ENCODE measurements at regions not wholly inside any gene's neighbourhood (a gene's known extent, or its start where the extent isn't known, plus 50 kb on each side); places are given as distances from the start of the nearest gene placed in this dataset.
A peak's percentile ranks its signal among the peaks of the same experiment; 100 is the strongest.
"Not testable (repeated sequence)": the region's sequence is repeated elsewhere in the genome, so short reads cannot be mapped to it uniquely, and the experiment has no call there.

DNA sequence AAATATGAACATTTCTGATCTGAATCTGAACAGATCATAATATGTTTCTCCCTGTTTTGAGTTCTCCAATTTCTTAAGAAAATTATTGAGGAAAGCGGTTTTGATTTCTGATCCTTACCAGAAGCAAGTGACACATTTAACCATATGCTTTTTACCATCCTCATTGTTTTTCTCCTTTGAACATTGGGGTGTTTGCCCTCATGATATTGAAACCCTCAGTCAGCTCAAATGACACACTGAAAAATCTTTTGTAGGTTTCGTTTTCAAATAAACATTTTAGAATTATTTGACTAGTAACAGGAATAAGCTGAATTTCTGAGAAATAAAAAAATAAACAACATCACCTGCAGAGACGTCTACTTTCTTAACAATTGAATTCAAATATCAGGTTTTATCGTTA is 252.1 kb downstream of the DOK5 start:
- H4K20me1 ChIP-seq: no peaks in the 10 kb centered on the region
- no peak for TF ChIP-seq Cebpa-rat (IDR thresholded peaks at IDR 0.05)
- H3K9ac ChIP-seq: no peak overlapping the region
- peaks cover 0 to 11% (median 2%) of the 10 kb centered on the region in 10 experiments; a peak in 9 of 20 replicates for H3K4me1 ChIP-seq
- H3K9me3 ChIP-seq (replicated peaks in 1 of 11): peaks cover 0 to 8% (median 0%) of the 10 kb centered on the region in 11 experiments; a peak in 4 of 22 replicates
- no peak overlapping the region for H3K27ac ChIP-seq
- no peaks in the 10 kb centered on the region for H3K27me3 ChIP-seq
- H3K4me2 ChIP-seq: peak overlapping the region in 2 of 11 experiments; percentile 32 to 40; a peak in 3 of 22 replicates
- no peak overlapping the region for H3K4me3 ChIP-seq
- H3K36me3 ChIP-seq: no peaks in the 10 kb centered on the region

DNA sequence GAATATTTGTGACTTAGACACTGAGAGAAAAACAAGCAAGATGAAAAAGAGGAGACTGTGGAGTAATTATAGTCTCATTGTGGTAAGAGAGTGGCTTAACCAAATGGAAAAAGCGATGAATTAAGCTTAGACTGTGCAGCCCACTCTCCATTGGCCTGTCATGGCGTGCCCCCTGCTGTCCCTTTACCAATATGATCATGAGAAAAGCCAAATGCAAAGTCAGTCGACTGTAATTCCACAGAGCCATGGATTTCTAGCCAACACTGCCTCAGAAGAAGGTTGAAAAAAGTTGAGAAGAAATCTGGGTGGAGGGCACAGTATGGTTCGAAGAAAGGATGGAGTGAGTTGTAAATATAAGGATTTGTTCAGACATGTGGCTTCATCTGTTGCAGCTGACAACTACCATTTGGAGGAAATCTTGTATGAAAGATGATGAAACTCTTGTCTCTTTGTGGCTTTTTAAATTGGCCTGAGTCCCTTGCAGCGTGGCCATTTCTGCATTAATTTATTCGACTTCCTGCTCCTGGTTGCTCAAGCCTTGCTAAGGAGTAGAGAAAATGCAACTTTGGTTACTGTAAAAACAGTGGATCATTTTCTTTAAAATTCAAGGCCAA is 251.4 kb downstream of the DOK5 start:
- Histone ChIP-seq H3K4me1 (peaks cover 0 to 11% (median 2%) of the 10 kb centered on the region in 10 experiments; a peak in 9 of 20 replicates), H3K4me2 (peak overlapping the region in 5 of 11 experiments; percentile 14 to 40 (median 25); a peak in 11 of 22 replicates), H3K27me3 (no peaks in the 10 kb centered on the region), H3K36me3 (no peaks in the 10 kb centered on the region), H3K9me3 (replicated peaks in 1 of 11) (peaks cover 0 to 8% (median 0%) of the 10 kb centered on the region in 11 experiments; a peak in 4 of 22 replicates), H4K20me1 (no peaks in the 10 kb centered on the region), H3K27ac (no peak overlapping the region), H3K4me3 (no peak overlapping the region), H3K9ac (no peak overlapping the region)
- TF ChIP-seq Cebpa-rat (IDR thresholded peaks at IDR 0.05): peak in 1 of 11 experiments; percentile 8; a peak in 1 of 22 replicates

DNA sequence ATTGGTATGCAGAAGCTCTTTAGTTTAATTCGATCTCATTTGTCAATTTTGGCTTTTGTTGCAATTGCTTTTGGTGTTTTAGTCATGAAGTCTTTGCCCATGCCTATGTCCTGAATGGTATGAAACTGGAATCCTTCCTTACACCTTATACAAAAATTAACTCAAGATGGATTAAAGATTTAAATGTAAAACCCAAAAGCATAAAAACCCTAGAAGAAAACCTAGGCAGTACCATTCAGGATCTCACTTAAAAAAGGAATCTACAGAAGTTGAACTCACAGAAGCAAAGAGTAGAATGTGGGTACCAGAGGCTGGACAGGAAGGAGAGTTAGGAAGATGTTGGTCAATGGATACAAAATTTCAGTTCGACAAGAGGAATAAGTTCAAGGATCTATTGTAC is 249.9 kb downstream of the DOK5 start:
- not testable (repeated sequence) for H3K4me2 ChIP-seq, H3K36me3 ChIP-seq, H4K20me1 ChIP-seq

DNA sequence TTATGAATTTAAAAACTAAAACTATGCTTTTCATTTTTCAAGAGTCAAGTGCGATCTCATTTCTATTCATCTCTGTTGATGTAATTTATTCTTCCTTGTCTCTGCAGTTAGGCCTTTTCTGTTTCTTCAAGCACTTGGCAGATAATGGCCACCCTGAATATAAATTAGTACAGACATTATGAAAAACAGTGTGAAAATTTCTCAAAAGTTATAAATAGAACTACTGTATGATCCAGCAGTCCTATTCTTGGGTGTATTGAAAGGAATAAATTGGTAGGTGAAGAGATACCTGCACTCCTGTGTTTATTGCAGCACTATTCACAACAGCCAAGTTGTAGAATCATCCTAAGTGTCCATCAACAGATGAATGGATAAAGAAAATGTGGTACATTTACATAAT is 248.3 kb downstream of the DOK5 start:
- no peak overlapping the region for H3K4me3 ChIP-seq
- no peak overlapping the region for H3K27ac ChIP-seq
- H3K4me2 ChIP-seq: no peak overlapping the region
- no peaks in the 10 kb centered on the region for H4K20me1 ChIP-seq
- H3K36me3 ChIP-seq: no peaks in the 10 kb centered on the region
- H3K4me1 ChIP-seq: peaks cover 0 to 11% (median 2%) of the 10 kb centered on the region in 10 experiments; a peak in 9 of 20 replicates
- peaks cover 0 to 8% (median 0%) of the 10 kb centered on the region in 11 experiments; a peak in 4 of 22 replicates for H3K9me3 ChIP-seq (replicated peaks in 1 of 11)
- no peak for TF ChIP-seq Cebpa-rat (IDR thresholded peaks at IDR 0.05)
- no peaks in the 10 kb centered on the region for H3K27me3 ChIP-seq
- no peak overlapping the region for H3K9ac ChIP-seq

More for the DNA sequence above, 249.9 kb downstream of the DOK5 start:
- H3K4me1 ChIP-seq: peaks cover 0 to 11% (median 2%) of the 10 kb centered on the region in 10 experiments; a peak in 9 of 20 replicates
- H3K9me3 ChIP-seq (replicated peaks in 1 of 11); H3K9ac ChIP-seq; H3K27ac ChIP-seq; H3K27me3 ChIP-seq; H3K4me3 ChIP-seq: not testable (repeated sequence)

DNA sequence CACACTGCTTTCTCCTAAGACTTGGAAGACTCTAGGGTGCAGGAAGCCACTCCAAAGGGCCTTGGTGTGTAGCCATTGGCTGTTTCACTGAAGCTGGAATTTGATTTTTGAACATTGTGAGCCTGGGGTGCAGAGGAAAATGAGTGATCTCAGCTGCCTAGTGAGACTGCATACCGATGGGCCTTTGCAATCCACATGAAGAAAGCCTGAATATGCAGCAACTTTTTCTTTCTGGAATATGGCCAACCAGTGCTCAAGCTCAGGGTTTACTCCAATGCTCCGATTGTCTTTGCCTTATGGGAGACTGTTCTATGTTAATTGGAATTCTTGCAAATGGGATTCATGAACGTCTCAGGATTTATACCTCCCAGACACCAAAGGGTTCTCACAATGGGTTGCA is 242.6 kb downstream of the DOK5 start:
- Histone ChIP-seq H3K4me3 (no peak overlapping the region), H3K9me3 (replicated peaks in 1 of 11) (peaks cover 0 to 6% (median 0%) of the 10 kb centered on the region in 11 experiments; a peak in 2 of 22 replicates), H4K20me1 (no peaks in the 10 kb centered on the region), H3K9ac (no peak overlapping the region), H3K36me3 (no peaks in the 10 kb centered on the region), H3K4me1 (no peaks in the 10 kb centered on the region), H3K27me3 (no peaks in the 10 kb centered on the region), H3K4me2 (no peak overlapping the region), H3K27ac (no peak overlapping the region)
- TF ChIP-seq Cebpa-rat (IDR thresholded peaks at IDR 0.05): no peak

GRCh38 chr20:54716790-54717189 is 241.4 kb downstream of the DOK5 start:
- no peak overlapping the region for H3K27ac ChIP-seq
- no peak overlapping the region for H3K4me3 ChIP-seq
- H3K36me3 ChIP-seq: no peaks in the 10 kb centered on the region
- H3K9me3 ChIP-seq (replicated peaks in 1 of 11): peaks cover 0 to 6% (median 0%) of the 10 kb centered on the region in 11 experiments; a peak in 2 of 22 replicates
- no peak for TF ChIP-seq Cebpa-rat (IDR thresholded peaks at IDR 0.05)
- H3K9ac ChIP-seq: no peak overlapping the region
- no peaks in the 10 kb centered on the region for H4K20me1 ChIP-seq
- H3K27me3 ChIP-seq: no peaks in the 10 kb centered on the region
- no peaks in the 10 kb centered on the region for H3K4me1 ChIP-seq
- no peak overlapping the region for H3K4me2 ChIP-seq

DNA sequence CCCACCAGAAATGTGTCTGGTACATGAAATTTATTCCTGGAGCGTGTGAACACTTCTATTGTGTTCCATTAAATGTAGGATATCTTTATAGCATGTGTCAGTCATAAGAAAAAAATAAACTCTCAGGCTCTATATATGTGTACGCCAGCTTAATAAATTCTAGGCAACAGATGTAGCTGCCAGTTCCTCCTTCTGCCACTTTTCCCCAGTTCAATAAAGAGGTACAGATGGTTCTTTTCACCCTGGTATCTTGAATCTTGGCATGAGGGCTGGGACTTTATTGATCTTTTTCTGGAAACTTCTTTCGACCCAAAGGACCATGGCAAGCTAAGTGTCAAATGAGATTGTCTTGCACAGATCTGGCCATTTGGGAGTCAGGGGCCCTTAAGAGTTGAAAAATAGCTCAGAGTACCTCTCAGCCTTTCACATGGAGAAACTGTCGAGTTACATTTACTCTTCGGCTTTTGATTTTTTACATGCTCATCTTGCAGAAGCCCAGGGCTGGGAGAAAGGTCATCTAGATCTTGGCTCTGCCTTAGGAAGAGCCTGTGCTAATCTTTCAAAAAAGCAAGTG is 240.9 kb downstream of the DOK5 start:
- Histone ChIP-seq H3K27ac (no peak overlapping the region), H3K9me3 (replicated peaks in 1 of 11) (peaks cover 0 to 6% (median 0%) of the 10 kb centered on the region in 11 experiments; a peak in 2 of 22 replicates), H3K4me1 (no peaks in the 10 kb centered on the region), H3K4me2 (no peak overlapping the region), H3K27me3 (no peaks in the 10 kb centered on the region), H3K36me3 (no peaks in the 10 kb centered on the region), H3K4me3 (no peak overlapping the region), H4K20me1 (no peaks in the 10 kb centered on the region), H3K9ac (no peak overlapping the region)
- TF ChIP-seq Cebpa-rat (IDR thresholded peaks at IDR 0.05): no peak

- Histone ChIP-seq H3K4me3 (no peak overlapping the region), H3K4me1 (no peaks in the 10 kb centered on the region), H3K27ac (no peak overlapping the region), H3K9me3 (replicated peaks in 1 of 11) (peaks cover 0 to 6% (median 0%) of the 10 kb centered on the region in 11 experiments; a peak in 2 of 22 replicates), H3K4me2 (no peak overlapping the region), H3K36me3 (no peaks in the 10 kb centered on the region), H3K9ac (no peak overlapping the region), H4K20me1 (no peaks in the 10 kb centered on the region), H3K27me3 (no peaks in the 10 kb centered on the region)
- no peak for TF ChIP-seq Cebpa-rat (IDR thresholded peaks at IDR 0.05)
Observed at GRCh38 chr20:54714817-54715216, 239.4 kb downstream of the DOK5 start.

- H3K9me3 ChIP-seq (replicated peaks in 1 of 11): peaks cover 0 to 6% (median 0%) of the 10 kb centered on the region in 11 experiments; a peak in 2 of 22 replicates
- no peaks in the 10 kb centered on the region for H3K36me3 ChIP-seq
- H4K20me1 ChIP-seq: no peaks in the 10 kb centered on the region
- H3K4me3 ChIP-seq: no peak overlapping the region
- no peaks in the 10 kb centered on the region for H3K27me3 ChIP-seq
- no peak for TF ChIP-seq Cebpa-rat (IDR thresholded peaks at IDR 0.05)
- no peak overlapping the region for H3K4me2 ChIP-seq
- H3K9ac ChIP-seq: no peak overlapping the region
- H3K4me1 ChIP-seq: no peaks in the 10 kb centered on the region
- H3K27ac ChIP-seq: no peak overlapping the region
Observed at GRCh38 chr20:54713727-54714126, 238.3 kb downstream of the DOK5 start.

DNA sequence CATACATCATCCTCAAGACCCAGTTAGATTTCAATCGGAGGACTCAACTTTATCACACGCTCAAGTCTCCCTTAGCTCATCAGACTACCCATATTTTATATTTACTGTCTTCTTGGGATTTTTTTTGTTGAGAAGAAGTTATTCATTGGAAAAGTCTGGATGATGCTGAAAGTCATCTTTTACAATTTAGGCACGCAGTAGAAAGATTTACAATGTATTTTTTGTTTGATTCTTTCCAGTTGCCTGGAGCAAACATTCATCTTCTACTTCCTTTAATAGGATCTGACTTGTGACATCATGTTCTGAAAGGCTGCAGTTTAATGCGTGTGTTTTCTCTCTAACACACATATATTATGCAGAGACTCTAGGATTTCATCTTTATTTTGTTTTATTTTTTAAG is 235.7 kb downstream of the DOK5 start:
- Histone ChIP-seq H3K36me3 (no peaks in the 10 kb centered on the region), H3K4me1 (no peaks in the 10 kb centered on the region), H3K27me3 (no peaks in the 10 kb centered on the region), H3K4me3 (no peak overlapping the region), H3K9ac (no peak overlapping the region), H3K4me2 (no peak overlapping the region), H4K20me1 (no peaks in the 10 kb centered on the region), H3K27ac (no peak overlapping the region), H3K9me3 (replicated peaks in 1 of 11) (no peaks in the 10 kb centered on the region)
- no peak for TF ChIP-seq Cebpa-rat (IDR thresholded peaks at IDR 0.05)

All from BLaER1 treated with 17β-estradiol and CSF1 and Interleukin-3, amounts not matched to agents 10 nM and 100 nM (cell line).